ENCODE measurements at regions not wholly inside any gene's neighbourhood (a gene's known extent, or its start where the extent isn't known, plus 50 kb on each side); places are given as distances from the start of the nearest gene placed in this dataset.

- no peak for TF ChIP-seq CTCF (IDR thresholded peaks at IDR 0.05; ENCODE audit: low read depth, low read length, missing control alignments)
- H3K4me3 ChIP-seq (ENCODE audit: low read depth, low read length) = no peak overlapping the region
- no peak for DNase-seq (ENCODE audit: low read depth)
These were observed 152.1 kb upstream of the ALCAM start for GRCh38 chr3:105214590-105214989.

- no peak overlapping the region for H3K4me3 ChIP-seq (ENCODE audit: low read depth, low read length)
- no peak for DNase-seq (ENCODE audit: low read depth)
- no peak for TF ChIP-seq CTCF (IDR thresholded peaks at IDR 0.05; ENCODE audit: low read depth, low read length, missing control alignments)
These were observed 144.1 kb upstream of the ALCAM start for GRCh38 chr3:105222568-105223093.

- no peak for TF ChIP-seq CTCF (IDR thresholded peaks at IDR 0.05; ENCODE audit: low read depth, low read length, missing control alignments)
These were observed 142.9 kb upstream of the ALCAM start for GRCh38 chr3:105223815-105224214.

GRCh38 chr3:105228696-105229095 lies 138.0 kb upstream of the ALCAM start:
- TF ChIP-seq CTCF (IDR thresholded peaks at IDR 0.05; ENCODE audit: low read depth, low read length, missing control alignments) = no peak
- DNase-seq (ENCODE audit: low read depth) = no peak
- H3K4me3 ChIP-seq (ENCODE audit: low read depth, low read length) = no peak overlapping the region

More at GRCh38 chr3:105223815-105224214, 142.9 kb upstream of the ALCAM start:
- no peak overlapping the region for H3K4me3 ChIP-seq (ENCODE audit: low read depth, low read length)
- DNase-seq (ENCODE audit: low read depth) = no peak

GRCh38 chr3:105232553-105232952 lies 134.2 kb upstream of the ALCAM start:
- DNase-seq (ENCODE audit: low read depth) = no peak
- no peak for TF ChIP-seq CTCF (IDR thresholded peaks at IDR 0.05; ENCODE audit: low read depth, low read length, missing control alignments)
- no peak overlapping the region for H3K4me3 ChIP-seq (ENCODE audit: low read depth, low read length)

- DNase-seq (ENCODE audit: low read depth) = no peak
- TF ChIP-seq CTCF (IDR thresholded peaks at IDR 0.05; ENCODE audit: low read depth, low read length, missing control alignments) = no peak
- no peak overlapping the region for H3K4me3 ChIP-seq (ENCODE audit: low read depth, low read length)
These were observed 133.7 kb upstream of the ALCAM start for GRCh38 chr3:105233010-105233409.

GRCh38 chr3:105235221-105235620 lies 131.5 kb upstream of the ALCAM start:
- H3K4me3 ChIP-seq (ENCODE audit: low read depth, low read length) = no peak overlapping the region
- no peak for TF ChIP-seq CTCF (IDR thresholded peaks at IDR 0.05; ENCODE audit: low read depth, low read length, missing control alignments)
- no peak for DNase-seq (ENCODE audit: low read depth)

All from GM12864 (cell line).